Tibial nerve (tissue), 3 donors: ENCODE measurements at regions not wholly inside any gene's neighbourhood (a gene's known extent, or its start where the extent isn't known, plus 50 kb on each side); places are given as distances from the start of the nearest gene placed in this dataset.

Experiments used
- POLR2A ChIP-seq, 2 donors: fragments of 450-650 bp; IDR thresholded peaks; one replicate each; pipeline ENCODE4 v1.6.1; 2017; ENCODE audit warnings: antibody characterized with exemption in 2 of 2, mild to moderate bottlenecking in 2 of 2, moderate library complexity in 2 of 2
- TF ChIP-seq, protein P1 (sequence below), 5 experiments: fragments of 200-600 bp in 3 of 5; fragments of 450-650 bp in 2 of 5; sonication (generic) in 3 of 5; IDR thresholded peaks; one replicate each; pipeline ENCODE4 v1.5.1; 2016 to 2019; ENCODE audit warnings: antibody characterized with exemption in 5 of 5, mild to moderate bottlenecking in 3 of 5, moderate library complexity in 2 of 5

DNA sequence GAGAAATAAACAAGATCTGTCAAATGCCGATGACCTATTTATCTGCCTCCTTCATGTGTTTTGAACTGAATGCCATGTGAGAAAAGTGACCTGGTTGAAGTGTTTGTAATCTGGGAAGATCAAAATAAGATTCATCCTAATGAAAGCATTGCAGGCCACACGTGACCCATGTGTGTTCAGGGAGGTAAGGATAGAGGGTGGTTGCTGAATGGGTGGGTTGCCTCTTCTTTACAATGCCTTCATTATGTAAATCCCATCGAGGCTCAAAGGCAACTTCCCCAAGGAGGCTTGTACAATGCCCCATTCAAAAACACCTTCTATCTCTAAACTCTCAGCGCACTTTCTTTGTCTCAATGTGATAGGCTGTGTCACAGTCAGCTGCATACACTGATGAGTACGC is 273.1 kb downstream of the LRATD1 start:
- no peak for TF ChIP-seq POLR2A (IDR thresholded peaks at IDR 0.05)
- TF ChIP-seq, protein P1, sequence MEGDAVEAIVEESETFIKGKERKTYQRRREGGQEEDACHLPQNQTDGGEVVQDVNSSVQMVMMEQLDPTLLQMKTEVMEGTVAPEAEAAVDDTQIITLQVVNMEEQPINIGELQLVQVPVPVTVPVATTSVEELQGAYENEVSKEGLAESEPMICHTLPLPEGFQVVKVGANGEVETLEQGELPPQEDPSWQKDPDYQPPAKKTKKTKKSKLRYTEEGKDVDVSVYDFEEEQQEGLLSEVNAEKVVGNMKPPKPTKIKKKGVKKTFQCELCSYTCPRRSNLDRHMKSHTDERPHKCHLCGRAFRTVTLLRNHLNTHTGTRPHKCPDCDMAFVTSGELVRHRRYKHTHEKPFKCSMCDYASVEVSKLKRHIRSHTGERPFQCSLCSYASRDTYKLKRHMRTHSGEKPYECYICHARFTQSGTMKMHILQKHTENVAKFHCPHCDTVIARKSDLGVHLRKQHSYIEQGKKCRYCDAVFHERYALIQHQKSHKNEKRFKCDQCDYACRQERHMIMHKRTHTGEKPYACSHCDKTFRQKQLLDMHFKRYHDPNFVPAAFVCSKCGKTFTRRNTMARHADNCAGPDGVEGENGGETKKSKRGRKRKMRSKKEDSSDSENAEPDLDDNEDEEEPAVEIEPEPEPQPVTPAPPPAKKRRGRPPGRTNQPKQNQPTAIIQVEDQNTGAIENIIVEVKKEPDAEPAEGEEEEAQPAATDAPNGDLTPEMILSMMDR (IDR thresholded peaks at IDR 0.05): no peak
